ENCODE measurements at regions not wholly inside any gene's neighbourhood (a gene's known extent, or its start where the extent isn't known, plus 50 kb on each side); places are given as distances from the start of the nearest gene placed in this dataset.

DNA sequence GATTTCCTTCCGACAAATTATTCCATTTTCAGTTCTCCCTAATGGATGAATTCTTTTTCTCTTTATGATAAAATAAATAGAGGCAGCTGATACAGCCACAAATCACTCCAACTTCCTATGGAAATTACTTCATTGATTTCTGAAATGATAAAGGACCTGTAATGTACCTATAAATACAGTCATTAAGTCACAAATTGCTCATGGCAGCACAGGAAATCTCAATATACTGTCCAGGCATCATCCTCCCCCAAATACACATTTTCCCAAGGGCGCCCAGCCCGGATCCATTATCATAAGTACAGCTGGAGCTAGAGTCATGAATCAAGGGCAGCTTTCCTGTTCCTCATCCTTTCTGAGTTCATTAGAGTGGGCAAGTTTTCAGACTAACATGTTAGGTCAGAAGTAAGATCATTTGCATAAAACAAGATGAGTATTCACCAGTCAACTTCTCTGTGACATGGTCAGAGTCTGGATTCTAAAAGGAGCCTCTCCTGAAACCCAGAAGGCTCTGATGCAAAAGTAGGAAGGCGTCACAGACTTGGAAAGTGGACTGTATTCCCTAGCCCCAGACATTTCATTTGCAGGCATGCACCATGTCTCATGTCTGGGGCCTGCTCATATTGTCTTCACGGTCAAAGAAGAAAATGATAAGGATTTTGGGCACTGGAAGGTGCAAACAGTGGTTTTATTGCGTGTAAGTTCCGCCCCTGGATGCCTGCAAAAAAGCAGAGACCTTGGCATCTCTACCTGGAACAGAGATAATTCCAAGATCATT lies 383.2 kb downstream of the PLK2 start:
- H3K9me3 ChIP-seq (ENCODE audit: low read depth), result no peaks in the 10 kb centered on the region
- Mint-ChIP-seq H3K36me3 (no peaks in the 10 kb centered on the region), H3K9me3 (peaks cover 2% of the 10 kb centered on the region), H3K27me3 (ENCODE audit: insufficient read depth, low read depth) (no peaks in the 10 kb centered on the region), H3K27ac (no peak overlapping the region), H3K4me3 (no peak overlapping the region), H3K4me1 (peaks cover 64% of the 10 kb centered on the region)
- H3K4me3 ChIP-seq, result no peak overlapping the region
- H4K20me1 ChIP-seq (ENCODE audit: low read depth), result peaks cover 4% of the 10 kb centered on the region
- no peaks in the 10 kb centered on the region for H3K36me3 ChIP-seq
- H3K9ac ChIP-seq, result no peak overlapping the region
- peaks cover 13% of the 10 kb centered on the region for H3K4me1 ChIP-seq
- H2AFZ ChIP-seq (replicated peaks), result no peak overlapping the region
- no peak for DNase-seq (ENCODE audit: low spot score)
- H3K27ac ChIP-seq, result no peak overlapping the region
- H3K27me3 ChIP-seq, result no peaks in the 10 kb centered on the region
- H3F3A ChIP-seq (ENCODE audit: low read depth), result peaks cover 9% of the 10 kb centered on the region
- no peak for TF ChIP-seq EZH2phosphoT487 (IDR thresholded peaks at IDR 0.05)
- TF ChIP-seq, protein P1, sequence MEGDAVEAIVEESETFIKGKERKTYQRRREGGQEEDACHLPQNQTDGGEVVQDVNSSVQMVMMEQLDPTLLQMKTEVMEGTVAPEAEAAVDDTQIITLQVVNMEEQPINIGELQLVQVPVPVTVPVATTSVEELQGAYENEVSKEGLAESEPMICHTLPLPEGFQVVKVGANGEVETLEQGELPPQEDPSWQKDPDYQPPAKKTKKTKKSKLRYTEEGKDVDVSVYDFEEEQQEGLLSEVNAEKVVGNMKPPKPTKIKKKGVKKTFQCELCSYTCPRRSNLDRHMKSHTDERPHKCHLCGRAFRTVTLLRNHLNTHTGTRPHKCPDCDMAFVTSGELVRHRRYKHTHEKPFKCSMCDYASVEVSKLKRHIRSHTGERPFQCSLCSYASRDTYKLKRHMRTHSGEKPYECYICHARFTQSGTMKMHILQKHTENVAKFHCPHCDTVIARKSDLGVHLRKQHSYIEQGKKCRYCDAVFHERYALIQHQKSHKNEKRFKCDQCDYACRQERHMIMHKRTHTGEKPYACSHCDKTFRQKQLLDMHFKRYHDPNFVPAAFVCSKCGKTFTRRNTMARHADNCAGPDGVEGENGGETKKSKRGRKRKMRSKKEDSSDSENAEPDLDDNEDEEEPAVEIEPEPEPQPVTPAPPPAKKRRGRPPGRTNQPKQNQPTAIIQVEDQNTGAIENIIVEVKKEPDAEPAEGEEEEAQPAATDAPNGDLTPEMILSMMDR (IDR thresholded peaks at IDR 0.05), result no peak
- no peak for TF ChIP-seq EZH2 (IDR thresholded peaks at IDR 0.05)
- no peak overlapping the region for H3K4me2 ChIP-seq
- no peaks in the 10 kb centered on the region for H3K79me2 ChIP-seq (ENCODE audit: low read depth)

DNA sequence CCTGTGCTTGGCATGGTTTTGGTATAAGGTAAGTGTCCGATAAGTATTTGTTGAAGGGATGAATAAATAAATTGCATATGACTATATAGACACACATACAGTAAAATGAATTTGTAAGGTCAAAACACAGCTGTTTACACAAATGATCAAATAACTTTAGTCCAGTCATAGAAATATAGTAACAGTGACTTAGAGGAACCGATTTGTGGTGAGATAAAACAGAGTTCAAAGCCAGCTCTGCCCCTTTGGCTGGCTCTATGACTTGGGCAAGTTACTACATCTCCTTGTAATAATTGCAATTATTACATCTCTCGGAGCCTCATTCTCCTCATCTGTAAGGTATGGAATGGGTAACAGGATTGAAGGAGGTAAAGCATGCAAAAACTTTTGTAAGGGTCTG lies 384.0 kb downstream of the PLK2 start:
- DNase-seq (ENCODE audit: low spot score), result no peak
- H3K27me3 ChIP-seq, result no peaks in the 10 kb centered on the region
- no peak overlapping the region for H3K27ac ChIP-seq
- no peaks in the 10 kb centered on the region for H3K79me2 ChIP-seq (ENCODE audit: low read depth)
- TF ChIP-seq EZH2 (IDR thresholded peaks at IDR 0.05), result no peak
- TF ChIP-seq EZH2phosphoT487 (IDR thresholded peaks at IDR 0.05), result no peak
- TF ChIP-seq, protein P1 (IDR thresholded peaks at IDR 0.05), result no peak
- H3K9me3 ChIP-seq (ENCODE audit: low read depth), result no peaks in the 10 kb centered on the region
- peaks cover 14% of the 10 kb centered on the region for H3F3A ChIP-seq (ENCODE audit: low read depth)
- H3K36me3 ChIP-seq, result no peaks in the 10 kb centered on the region
- Mint-ChIP-seq H3K4me1 (peaks cover 69% of the 10 kb centered on the region), H3K27ac (no peak overlapping the region), H3K9me3 (peaks cover 2% of the 10 kb centered on the region), H3K36me3 (no peaks in the 10 kb centered on the region), H3K4me3 (peak overlapping the region; percentile 40), H3K27me3 (ENCODE audit: insufficient read depth, low read depth) (no peaks in the 10 kb centered on the region)
- H3K9ac ChIP-seq, result no peak overlapping the region
- no peak overlapping the region for H2AFZ ChIP-seq (replicated peaks)
- peaks cover 10% of the 10 kb centered on the region for H4K20me1 ChIP-seq (ENCODE audit: low read depth)
- H3K4me1 ChIP-seq, result peaks cover 19% of the 10 kb centered on the region
- no peak overlapping the region for H3K4me2 ChIP-seq
- no peak overlapping the region for H3K4me3 ChIP-seq

DNA sequence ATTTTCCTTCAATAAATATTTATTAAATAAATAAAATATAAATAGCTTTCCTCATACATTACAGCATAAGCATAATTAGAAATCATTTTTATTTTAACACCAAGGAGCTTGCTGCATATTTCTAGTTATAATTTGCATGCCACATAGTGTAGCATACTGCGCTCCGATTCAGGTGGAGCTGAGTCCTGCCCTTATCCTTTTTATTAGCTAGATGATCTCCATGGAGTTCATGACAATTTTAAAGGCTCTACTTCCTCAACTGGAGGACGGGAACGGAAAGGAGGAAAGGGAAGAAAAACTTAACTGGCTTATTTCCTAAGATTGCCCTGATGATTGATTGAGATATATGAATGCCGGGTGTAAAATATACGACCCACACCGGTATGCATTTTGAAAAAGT lies 385.2 kb downstream of the PLK2 start:
- no peak overlapping the region for H2AFZ ChIP-seq (replicated peaks)
- H3K27ac ChIP-seq, result no peak overlapping the region
- no peak for DNase-seq (ENCODE audit: low spot score)
- no peaks in the 10 kb centered on the region for H3K79me2 ChIP-seq (ENCODE audit: low read depth)
- H3K27ac Mint-ChIP-seq, result no peak overlapping the region
- H3F3A ChIP-seq (ENCODE audit: low read depth), result peaks cover 14% of the 10 kb centered on the region
- no peaks in the 10 kb centered on the region for H3K27me3 ChIP-seq
- H3K9me3 Mint-ChIP-seq, result peaks cover 2% of the 10 kb centered on the region
- no peak overlapping the region for H3K4me2 ChIP-seq
- H3K4me3 Mint-ChIP-seq, result no peak overlapping the region
- H3K9ac ChIP-seq, result no peak overlapping the region
- no peaks in the 10 kb centered on the region for H3K36me3 Mint-ChIP-seq
- peaks cover 10% of the 10 kb centered on the region for H4K20me1 ChIP-seq (ENCODE audit: low read depth)
- no peaks in the 10 kb centered on the region for H3K9me3 ChIP-seq (ENCODE audit: low read depth)
- no peaks in the 10 kb centered on the region for H3K36me3 ChIP-seq
- H3K4me3 ChIP-seq, result no peak overlapping the region
- no peak for TF ChIP-seq EZH2phosphoT487 (IDR thresholded peaks at IDR 0.05)
- TF ChIP-seq, protein P1 (IDR thresholded peaks at IDR 0.05), result no peak
- no peak for TF ChIP-seq EZH2 (IDR thresholded peaks at IDR 0.05)
- no peaks in the 10 kb centered on the region for H3K27me3 Mint-ChIP-seq (ENCODE audit: insufficient read depth, low read depth)
- H3K4me1 ChIP-seq, result peaks cover 19% of the 10 kb centered on the region
- H3K4me1 Mint-ChIP-seq, result peaks cover 73% of the 10 kb centered on the region
